ENCODE measurements at regions not wholly inside any gene's neighbourhood (a gene's known extent, or its start where the extent isn't known, plus 50 kb on each side); places are given as distances from the start of the nearest gene placed in this dataset.

DNA sequence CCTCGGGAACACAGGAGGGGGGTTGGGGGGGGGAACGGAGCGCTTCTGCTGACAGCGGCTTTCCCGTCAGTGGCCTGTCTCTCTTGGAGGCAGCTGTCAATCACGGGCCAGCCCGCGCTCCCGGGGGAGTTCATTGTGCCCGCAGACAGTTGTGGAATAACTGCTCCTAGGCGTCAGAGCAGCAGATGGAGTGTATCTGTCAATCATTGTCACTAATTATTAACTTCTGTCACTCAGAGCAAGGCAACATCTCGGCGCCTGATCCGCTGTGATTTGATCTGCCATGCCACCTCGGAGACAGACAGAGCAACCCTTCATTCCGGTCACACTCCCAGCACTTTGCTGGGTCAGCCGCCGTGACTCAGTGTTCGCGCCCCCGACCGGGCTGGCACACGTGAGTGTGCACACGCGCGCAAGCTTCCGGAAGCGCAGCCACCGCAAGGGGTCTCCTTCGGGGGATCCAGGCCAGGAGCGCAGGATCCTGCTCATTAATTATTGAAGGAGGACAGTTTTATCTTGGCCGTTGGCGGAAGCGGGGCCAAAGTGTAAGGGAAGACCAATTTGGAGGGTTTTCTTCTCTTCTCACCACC, 75.8 kb downstream of the RRAGC start:
- no peak overlapping the region for H3K4me3 ChIP-seq (ENCODE audit: low read depth, low read length)
- H3K9ac ChIP-seq (ENCODE audit: low read length), result no peak overlapping the region

DNA sequence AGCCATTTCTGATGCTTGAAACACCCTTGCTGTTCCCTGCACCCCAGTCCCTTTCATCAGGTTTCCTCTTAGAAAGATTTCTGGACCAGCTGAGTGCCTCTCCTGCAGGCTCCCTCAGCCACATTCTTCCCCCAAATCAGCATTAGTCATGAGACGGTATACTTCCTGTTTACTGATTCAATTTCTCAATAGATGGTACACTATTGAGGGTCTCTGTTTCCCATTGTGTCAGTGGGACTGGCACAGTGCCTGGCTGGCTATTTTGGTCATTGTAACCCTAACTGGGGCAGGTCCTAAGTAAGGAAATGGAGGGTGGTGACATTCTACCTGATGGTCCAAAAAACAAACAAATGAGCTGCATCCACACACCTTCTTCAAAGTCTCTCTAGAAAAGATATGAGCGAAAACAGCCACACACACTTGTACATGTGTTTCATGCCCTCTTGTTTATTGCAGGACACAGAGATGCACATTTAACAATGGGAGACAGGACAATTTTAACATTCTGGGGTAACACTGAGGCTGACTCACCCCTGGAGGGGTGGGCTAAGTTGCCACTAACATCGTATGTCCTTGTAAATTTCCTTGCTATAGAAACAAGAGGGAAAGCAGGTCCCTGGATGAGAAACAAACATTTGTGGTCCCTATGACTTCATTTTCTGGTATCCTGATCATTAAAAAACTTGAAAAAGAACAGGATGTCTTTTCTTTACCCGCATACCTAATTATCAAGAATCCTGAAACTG, 77.5 kb downstream of the RRAGC start:
- H2BK120ac ChIP-seq (ENCODE audit: insufficient read depth, low read length, poor library complexity), result no peak overlapping the region
- H3K14ac ChIP-seq (ENCODE audit: low read length), result no peak overlapping the region
- no peak overlapping the region for H3K4me2 ChIP-seq (ENCODE audit: low read length)
- no peak overlapping the region for H2BK12ac ChIP-seq (ENCODE audit: low read length)
- no peak overlapping the region for H3K9ac ChIP-seq (ENCODE audit: low read length)
- no peak overlapping the region for H3K4ac ChIP-seq (ENCODE audit: low read depth, low read length)
- H4K91ac ChIP-seq (ENCODE audit: low read depth, low read length), result no peak overlapping the region
- no peaks in the 10 kb centered on the region for H3K79me2 ChIP-seq (ENCODE audit: control insufficient read depth, insufficient read depth, low read length, poor library complexity)
- no peak overlapping the region for H3K23ac ChIP-seq (ENCODE audit: low read length)
- no peak overlapping the region for H3K27ac ChIP-seq (ENCODE audit: low read depth, low read length)
- H3K18ac ChIP-seq (ENCODE audit: low read length), result no peak overlapping the region
- H2BK5ac ChIP-seq (ENCODE audit: low read depth, low read length, poor library complexity), result no peak overlapping the region
- H2AK5ac ChIP-seq (ENCODE audit: low read length), result no peak overlapping the region
- H3K27me3 ChIP-seq (ENCODE audit: insufficient read depth, low read length), result no peaks in the 10 kb centered on the region
- H4K12ac ChIP-seq (ENCODE audit: low read depth, low read length), result no peak overlapping the region
- H3K4me1 ChIP-seq (ENCODE audit: control insufficient read depth in 1 of 2, insufficient read depth in 2 of 2, low read length in 2 of 2), result no peaks in the 10 kb centered on the region
- H3K4me3 ChIP-seq (ENCODE audit: low read depth, low read length), result no peak overlapping the region
- peaks cover 3% of the 10 kb centered on the region for H3K9me3 ChIP-seq (ENCODE audit: insufficient read depth, low read depth, low read length)
- no peak overlapping the region for H2AFZ ChIP-seq (ENCODE audit: insufficient read depth, low read length, poor library complexity)
- H4K8ac ChIP-seq (ENCODE audit: low read depth, low read length), result no peak overlapping the region
- DNase-seq, result no peak
- no CpG with 5 or more reads among the region's 4 CpGs for WGBS (ENCODE audit: extremely low coverage, insufficient coverage, insufficient read length)
- no peaks in the 10 kb centered on the region for H3K79me1 ChIP-seq (ENCODE audit: low read length)
- no peaks in the 10 kb centered on the region for H3K36me3 ChIP-seq (ENCODE audit: control insufficient read depth in 1 of 2, insufficient read depth in 2 of 2, low read length in 2 of 2)

More for the DNA sequence above, 75.8 kb downstream of the RRAGC start:
- H3K79me1 ChIP-seq (ENCODE audit: low read length), result no peaks in the 10 kb centered on the region
- no peak overlapping the region for H2BK5ac ChIP-seq (ENCODE audit: low read depth, low read length, poor library complexity)
- H3K23ac ChIP-seq (ENCODE audit: low read length), result no peak overlapping the region
- H2AFZ ChIP-seq (ENCODE audit: insufficient read depth, low read length, poor library complexity), result no peak overlapping the region
- no peak overlapping the region for H3K14ac ChIP-seq (ENCODE audit: low read length)
- H3K4me1 ChIP-seq (ENCODE audit: control insufficient read depth in 1 of 2, insufficient read depth in 2 of 2, low read length in 2 of 2), result no peaks in the 10 kb centered on the region
- no peak overlapping the region for H3K18ac ChIP-seq (ENCODE audit: low read length)
- no peak overlapping the region for H4K91ac ChIP-seq (ENCODE audit: low read depth, low read length)
- peak in 1 of 2 donors; percentile 7 for DNase-seq
- no CpG with 5 or more reads among the region's 34 CpGs for WGBS (ENCODE audit: extremely low coverage, insufficient coverage, insufficient read length)
- peaks cover 3% of the 10 kb centered on the region for H3K9me3 ChIP-seq (ENCODE audit: insufficient read depth, low read depth, low read length)
- H4K8ac ChIP-seq (ENCODE audit: low read depth, low read length), result no peak overlapping the region
- no peak overlapping the region for H3K4ac ChIP-seq (ENCODE audit: low read depth, low read length)
- H2AK5ac ChIP-seq (ENCODE audit: low read length), result no peak overlapping the region
- H2BK120ac ChIP-seq (ENCODE audit: insufficient read depth, low read length, poor library complexity), result no peak overlapping the region
- no peak overlapping the region for H2BK12ac ChIP-seq (ENCODE audit: low read length)
- no peaks in the 10 kb centered on the region for H3K36me3 ChIP-seq (ENCODE audit: control insufficient read depth in 1 of 2, insufficient read depth in 2 of 2, low read length in 2 of 2)
- no peaks in the 10 kb centered on the region for H3K79me2 ChIP-seq (ENCODE audit: control insufficient read depth, insufficient read depth, low read length, poor library complexity)
- H3K27ac ChIP-seq (ENCODE audit: low read depth, low read length), result no peak overlapping the region
- no peak overlapping the region for H3K4me2 ChIP-seq (ENCODE audit: low read length)
- no peak overlapping the region for H4K12ac ChIP-seq (ENCODE audit: low read depth, low read length)
- H3K27me3 ChIP-seq (ENCODE audit: insufficient read depth, low read length), result no peaks in the 10 kb centered on the region

DNA sequence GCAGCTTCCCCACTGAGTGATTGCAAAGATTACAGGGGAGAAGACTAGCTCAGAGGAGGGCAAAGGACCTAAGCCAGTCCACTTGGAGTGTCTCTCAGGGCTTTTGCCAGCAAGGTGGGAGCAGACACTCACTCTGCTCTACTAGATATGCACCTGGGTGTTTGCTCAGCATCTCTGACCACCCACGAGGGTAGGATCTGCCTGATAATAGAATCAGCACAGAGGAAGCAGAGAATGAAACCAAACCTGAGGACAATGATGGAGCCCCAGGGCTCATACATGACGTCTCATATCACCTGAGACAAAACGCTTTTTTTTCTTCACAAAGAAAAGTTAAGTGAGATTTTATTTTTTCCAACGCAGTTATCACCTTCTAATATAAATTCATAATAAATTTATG, 79.4 kb downstream of the RRAGC start:
- no peak overlapping the region for H3K14ac ChIP-seq (ENCODE audit: low read length)

DNA sequence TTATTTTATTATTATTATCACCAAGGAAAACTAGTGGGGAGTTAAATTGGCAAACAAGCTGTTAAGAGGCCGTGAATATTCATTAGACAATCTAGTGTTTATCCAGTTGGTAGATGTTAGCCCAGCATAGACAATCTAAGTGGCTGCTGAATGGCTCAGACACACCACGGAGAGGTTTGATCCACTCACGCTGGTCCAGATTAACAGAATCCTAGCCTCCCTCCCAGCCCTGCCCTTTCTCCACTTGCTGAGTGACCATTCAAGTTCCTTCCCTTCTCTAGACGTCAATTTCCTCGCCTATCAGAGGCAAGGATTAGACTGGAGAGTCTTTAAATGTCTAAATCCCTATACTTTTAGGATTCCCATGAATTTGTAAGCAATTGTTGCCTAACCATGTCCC, 80.1 kb downstream of the RRAGC start:
- Histone ChIP-seq H3K23ac (ENCODE audit: low read length) (no peak overlapping the region), H4K12ac (ENCODE audit: low read depth, low read length) (no peak overlapping the region)
- no CpG with 5 or more reads among the region's 5 CpGs for WGBS (ENCODE audit: extremely low coverage, insufficient coverage, insufficient read length)

More for the DNA sequence above, 79.4 kb downstream of the RRAGC start:
- H4K8ac ChIP-seq (ENCODE audit: low read depth, low read length), result no peak overlapping the region
- H3K9me3 ChIP-seq (ENCODE audit: insufficient read depth, low read depth, low read length), result peaks cover 3% of the 10 kb centered on the region
- no peak overlapping the region for H2BK5ac ChIP-seq (ENCODE audit: low read depth, low read length, poor library complexity)
- H3K4me3 ChIP-seq (ENCODE audit: low read depth, low read length), result no peak overlapping the region
- no peak overlapping the region for H3K18ac ChIP-seq (ENCODE audit: low read length)
- H3K79me2 ChIP-seq (ENCODE audit: control insufficient read depth, insufficient read depth, low read length, poor library complexity), result no peaks in the 10 kb centered on the region
- H3K23ac ChIP-seq (ENCODE audit: low read length), result peak overlapping the region; percentile 27
- no peak for DNase-seq
- WGBS (ENCODE audit: extremely low coverage, insufficient coverage, insufficient read length), result no CpG with 5 or more reads among the region's 4 CpGs
- H2BK12ac ChIP-seq (ENCODE audit: low read length), result no peak overlapping the region
- H2AFZ ChIP-seq (ENCODE audit: insufficient read depth, low read length, poor library complexity), result no peak overlapping the region
- no peaks in the 10 kb centered on the region for H3K4me1 ChIP-seq (ENCODE audit: control insufficient read depth in 1 of 2, insufficient read depth in 2 of 2, low read length in 2 of 2)
- no peak overlapping the region for H4K12ac ChIP-seq (ENCODE audit: low read depth, low read length)
- H3K79me1 ChIP-seq (ENCODE audit: low read length), result no peaks in the 10 kb centered on the region
- no peak overlapping the region for H2BK120ac ChIP-seq (ENCODE audit: insufficient read depth, low read length, poor library complexity)
- no peak overlapping the region for H3K4ac ChIP-seq (ENCODE audit: low read depth, low read length)
- H3K4me2 ChIP-seq (ENCODE audit: low read length), result no peak overlapping the region
- no peaks in the 10 kb centered on the region for H3K27me3 ChIP-seq (ENCODE audit: insufficient read depth, low read length)
- H3K27ac ChIP-seq (ENCODE audit: low read depth, low read length), result no peak overlapping the region
- no peak overlapping the region for H4K91ac ChIP-seq (ENCODE audit: low read depth, low read length)
- no peaks in the 10 kb centered on the region for H3K36me3 ChIP-seq (ENCODE audit: control insufficient read depth in 1 of 2, insufficient read depth in 2 of 2, low read length in 2 of 2)
- H2AK5ac ChIP-seq (ENCODE audit: low read length), result no peak overlapping the region
- no peak overlapping the region for H3K9ac ChIP-seq (ENCODE audit: low read length)

More for the DNA sequence above, 80.1 kb downstream of the RRAGC start:
- Histone ChIP-seq H2AFZ (ENCODE audit: insufficient read depth, low read length, poor library complexity) (no peak overlapping the region), H3K9me3 (ENCODE audit: insufficient read depth, low read depth, low read length) (peaks cover 3% of the 10 kb centered on the region), H4K91ac (ENCODE audit: low read depth, low read length) (no peak overlapping the region), H2BK12ac (ENCODE audit: low read length) (no peak overlapping the region), H3K27me3 (ENCODE audit: insufficient read depth, low read length) (no peaks in the 10 kb centered on the region), H3K36me3 (ENCODE audit: control insufficient read depth in 1 of 2, insufficient read depth in 2 of 2, low read length in 2 of 2) (no peaks in the 10 kb centered on the region), H3K14ac (ENCODE audit: low read length) (no peak overlapping the region), H2BK5ac (ENCODE audit: low read depth, low read length, poor library complexity) (no peak overlapping the region), H3K4me2 (ENCODE audit: low read length) (no peak overlapping the region), H3K4ac (ENCODE audit: low read depth, low read length) (no peak overlapping the region), H3K18ac (ENCODE audit: low read length) (no peak overlapping the region), H2AK5ac (ENCODE audit: low read length) (no peak overlapping the region), H3K79me1 (ENCODE audit: low read length) (no peaks in the 10 kb centered on the region), H4K8ac (ENCODE audit: low read depth, low read length) (no peak overlapping the region), H3K79me2 (ENCODE audit: control insufficient read depth, insufficient read depth, low read length, poor library complexity) (no peaks in the 10 kb centered on the region), H3K4me3 (ENCODE audit: low read depth, low read length) (no peak overlapping the region), H2BK120ac (ENCODE audit: insufficient read depth, low read length, poor library complexity) (no peak overlapping the region), H3K9ac (ENCODE audit: low read length) (no peak overlapping the region), H3K4me1 (ENCODE audit: control insufficient read depth in 1 of 2, insufficient read depth in 2 of 2, low read length in 2 of 2) (no peaks in the 10 kb centered on the region), H3K27ac (ENCODE audit: low read depth, low read length) (no peak overlapping the region)
- no peak for DNase-seq

Data from trophoblast cell (in vitro differentiated cells and primary cell).